ENCODE measurements at regions not wholly inside any gene's neighbourhood (a gene's known extent, or its start where the extent isn't known, plus 50 kb on each side); places are given as distances from the start of the nearest gene placed in this dataset.

- H3K4me3 ChIP-seq (ENCODE audit: low read length), result no peak overlapping the region
- TF ChIP-seq, protein P1, sequence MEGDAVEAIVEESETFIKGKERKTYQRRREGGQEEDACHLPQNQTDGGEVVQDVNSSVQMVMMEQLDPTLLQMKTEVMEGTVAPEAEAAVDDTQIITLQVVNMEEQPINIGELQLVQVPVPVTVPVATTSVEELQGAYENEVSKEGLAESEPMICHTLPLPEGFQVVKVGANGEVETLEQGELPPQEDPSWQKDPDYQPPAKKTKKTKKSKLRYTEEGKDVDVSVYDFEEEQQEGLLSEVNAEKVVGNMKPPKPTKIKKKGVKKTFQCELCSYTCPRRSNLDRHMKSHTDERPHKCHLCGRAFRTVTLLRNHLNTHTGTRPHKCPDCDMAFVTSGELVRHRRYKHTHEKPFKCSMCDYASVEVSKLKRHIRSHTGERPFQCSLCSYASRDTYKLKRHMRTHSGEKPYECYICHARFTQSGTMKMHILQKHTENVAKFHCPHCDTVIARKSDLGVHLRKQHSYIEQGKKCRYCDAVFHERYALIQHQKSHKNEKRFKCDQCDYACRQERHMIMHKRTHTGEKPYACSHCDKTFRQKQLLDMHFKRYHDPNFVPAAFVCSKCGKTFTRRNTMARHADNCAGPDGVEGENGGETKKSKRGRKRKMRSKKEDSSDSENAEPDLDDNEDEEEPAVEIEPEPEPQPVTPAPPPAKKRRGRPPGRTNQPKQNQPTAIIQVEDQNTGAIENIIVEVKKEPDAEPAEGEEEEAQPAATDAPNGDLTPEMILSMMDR (conservative IDR thresholded peaks at IDR 0.05; ENCODE audit: low read length), result no peak
- DNase-seq (ENCODE audit: low read depth), result no peak
Measured at GRCh38 chr10:6356280-6356793, 153.6 kb downstream of the PFKFB3 start.

DNA sequence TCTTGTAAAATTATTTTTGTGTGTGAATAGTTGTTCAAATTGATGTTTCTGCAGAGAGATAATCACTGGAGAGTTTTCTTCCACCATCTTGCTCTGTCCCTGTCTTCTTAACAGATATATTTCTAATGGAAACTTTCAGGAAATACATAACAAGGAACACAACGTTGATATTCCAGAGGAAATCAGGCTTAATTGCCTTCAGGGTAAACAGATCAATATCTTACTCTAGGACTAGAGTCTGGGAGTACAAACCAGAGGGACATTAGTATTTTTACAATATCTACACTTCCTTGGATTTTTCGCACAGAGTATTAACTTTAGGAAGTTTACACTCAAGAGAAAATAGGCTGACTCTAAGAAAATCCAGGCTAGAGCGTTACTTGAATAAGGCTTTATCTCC is 159.1 kb downstream of the PFKFB3 start:
- TF ChIP-seq, protein P1 (conservative IDR thresholded peaks at IDR 0.05; ENCODE audit: low read length), result no peak
- H3K4me3 ChIP-seq (ENCODE audit: low read length), result no peak overlapping the region
- no peak for DNase-seq (ENCODE audit: low read depth)

DNA sequence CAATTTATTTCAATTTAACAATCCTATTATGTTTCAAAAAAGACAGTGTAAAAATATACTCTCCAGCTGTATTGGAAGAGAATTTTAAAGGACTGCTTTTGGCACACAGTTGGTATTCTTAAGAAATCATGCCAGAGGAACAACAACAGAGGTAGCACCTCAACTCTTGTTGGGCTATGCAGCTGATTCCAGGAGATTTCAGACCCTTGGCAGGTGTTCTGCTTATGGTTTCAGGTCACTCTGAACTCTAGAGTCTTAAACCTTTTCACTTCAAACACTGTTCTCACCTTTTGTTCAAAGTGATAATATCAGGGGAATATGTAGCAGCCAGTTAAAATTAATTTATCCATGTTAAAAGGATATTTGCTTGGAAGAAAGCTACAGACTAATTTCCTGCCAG is 160.1 kb downstream of the PFKFB3 start:
- TF ChIP-seq, protein P1 (conservative IDR thresholded peaks at IDR 0.05; ENCODE audit: low read length), result no peak
- DNase-seq (ENCODE audit: low read depth), result no peak
- H3K4me3 ChIP-seq (ENCODE audit: low read length), result no peak overlapping the region

- H3K4me3 ChIP-seq (ENCODE audit: low read length), result no peak overlapping the region
- no peak for DNase-seq (ENCODE audit: low read depth)
- TF ChIP-seq, protein P1 (conservative IDR thresholded peaks at IDR 0.05; ENCODE audit: low read length), result no peak
Measured at GRCh38 chr10:6363511-6363910, 160.8 kb downstream of the PFKFB3 start.

DNA sequence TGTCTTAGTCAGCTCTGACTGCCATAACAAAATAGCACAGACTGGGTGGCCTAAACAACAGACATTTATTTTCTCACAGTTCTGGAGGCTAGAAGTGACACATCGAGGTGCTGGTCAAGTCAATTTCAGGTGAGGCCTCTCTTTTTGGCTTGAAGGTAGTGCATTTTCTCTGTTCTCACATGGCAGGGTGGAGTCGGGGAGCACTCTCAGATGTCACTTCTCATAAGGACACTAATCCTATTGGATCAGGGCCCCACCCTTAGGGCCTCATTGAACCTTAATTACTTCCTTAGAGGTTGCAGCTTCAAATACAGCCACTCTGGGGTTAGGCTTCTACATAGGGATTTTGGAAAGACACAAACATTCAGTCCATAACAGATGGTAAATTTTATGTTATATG is 161.6 kb downstream of the PFKFB3 start:
- H3K4me3 ChIP-seq (ENCODE audit: low read length), result no peak overlapping the region
- TF ChIP-seq, protein P1 (conservative IDR thresholded peaks at IDR 0.05; ENCODE audit: low read length), result no peak
- no peak for DNase-seq (ENCODE audit: low read depth)

DNA sequence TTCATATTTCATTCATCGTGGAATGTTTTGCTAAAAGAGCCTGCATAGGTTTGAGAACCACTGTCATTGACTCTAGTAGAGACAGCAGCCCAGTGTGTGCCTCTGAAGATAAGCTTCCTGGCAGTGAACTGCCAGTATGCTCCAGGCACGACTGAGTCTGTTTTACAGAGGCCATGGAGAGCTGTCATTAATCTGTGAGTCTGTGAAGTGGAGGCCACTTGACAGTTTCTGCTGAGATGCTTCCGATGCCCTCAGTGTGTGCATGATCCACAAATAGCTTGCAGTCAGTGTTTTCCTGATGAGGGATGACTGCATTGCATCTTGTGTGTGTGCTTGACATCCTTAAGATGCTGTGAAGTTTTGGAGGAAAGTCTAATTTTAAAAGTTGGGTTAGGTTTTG is 162.2 kb downstream of the PFKFB3 start:
- no peak overlapping the region for H3K4me3 ChIP-seq (ENCODE audit: low read length)
- TF ChIP-seq, protein P1 (conservative IDR thresholded peaks at IDR 0.05; ENCODE audit: low read length), result no peak
- no peak for DNase-seq (ENCODE audit: low read depth)

DNA sequence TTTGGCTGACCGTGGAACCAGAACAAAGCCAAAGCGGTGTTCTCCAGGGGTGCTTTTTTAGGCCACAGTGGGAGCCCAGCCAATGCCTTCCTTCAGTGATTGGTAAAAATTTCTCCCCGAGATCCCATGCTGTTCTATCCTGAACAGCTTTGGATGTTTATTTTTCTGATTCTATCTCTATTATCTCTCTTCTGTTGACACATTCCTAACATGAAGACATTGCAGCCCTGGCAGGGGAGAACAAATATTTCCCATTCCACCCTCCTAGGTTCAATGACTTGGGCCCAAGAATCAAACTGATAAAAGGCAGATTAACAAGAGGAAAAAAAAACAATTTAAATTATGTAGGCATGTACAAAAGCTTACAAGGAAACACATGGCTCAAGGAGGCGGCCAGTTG is 162.7 kb downstream of the PFKFB3 start:
- DNase-seq (ENCODE audit: low read depth), result no peak
- TF ChIP-seq, protein P1 (conservative IDR thresholded peaks at IDR 0.05; ENCODE audit: low read length), result no peak
- H3K4me3 ChIP-seq (ENCODE audit: low read length), result no peak overlapping the region

Data from AG10803 (cell line).